GM21360 (cell line): ENCODE measurements at regions not wholly inside any gene's neighbourhood (a gene's known extent, or its start where the extent isn't known, plus 50 kb on each side); places are given as distances from the start of the nearest gene placed in this dataset.
"Not testable (repeated sequence)": the region's sequence is repeated elsewhere in the genome, so short reads cannot be mapped to it uniquely, and the experiment has no call there.

Experiments used
- ATAC-seq: cut with Tn5 transposase; IDR thresholded peaks from one replicate; pipeline ENCODE4 v1.9.1; 2021; ENCODE audit warnings: mild to moderate bottlenecking, moderate library complexity; ENCODE audit not compliant: unreplicated experiment

GRCh38 chr3:182323126-182323700 lies 470.1 kb upstream of the ATP11B start:
- ATAC-seq = no peak

- ATAC-seq = no peak
These were observed 469.4 kb upstream of the ATP11B start for GRCh38 chr3:182323898-182324297.

- peak; percentile 71 for ATAC-seq
These were observed 467.9 kb upstream of the ATP11B start for GRCh38 chr3:182325213-182325950.

GRCh38 chr3:182327196-182327681 lies 466.1 kb upstream of the ATP11B start:
- no peak for ATAC-seq

- ATAC-seq = peak; percentile 80
These were observed 462.7 kb upstream of the ATP11B start for GRCh38 chr3:182330646-182331045.

GRCh38 chr3:182331341-182331740 lies 462.0 kb upstream of the ATP11B start:
- ATAC-seq = no peak

- ATAC-seq = no peak
These were observed 451.1 kb upstream of the ATP11B start for GRCh38 chr3:182342252-182342651.

- not testable (repeated sequence) for ATAC-seq
These were observed 449.3 kb upstream of the ATP11B start for GRCh38 chr3:182344026-182344425.

GRCh38 chr3:182349051-182349450 lies 444.3 kb upstream of the ATP11B start:
- no peak for ATAC-seq

- ATAC-seq = no peak
These were observed 443.3 kb upstream of the ATP11B start for GRCh38 chr3:182349951-182350517.

GRCh38 chr3:182357928-182358327 lies 435.4 kb upstream of the ATP11B start:
- ATAC-seq = no peak

GRCh38 chr3:182364323-182364722 lies 429.0 kb upstream of the ATP11B start:
- no peak for ATAC-seq

GRCh38 chr3:182364723-182365650 lies 428.3 kb upstream of the ATP11B start:
- ATAC-seq = no peak

- ATAC-seq = no peak
These were observed 426.6 kb upstream of the ATP11B start for GRCh38 chr3:182366746-182367145.

- no peak for ATAC-seq
These were observed 423.4 kb upstream of the ATP11B start for GRCh38 chr3:182369861-182370260.

- ATAC-seq = no peak
These were observed 422.4 kb upstream of the ATP11B start for GRCh38 chr3:182370949-182371348.

- no peak for ATAC-seq
These were observed 417.4 kb upstream of the ATP11B start for GRCh38 chr3:182375916-182376315.

GRCh38 chr3:182382112-182382857 lies 411.0 kb upstream of the ATP11B start:
- ATAC-seq = no peak

GRCh38 chr3:182384221-182384620 lies 409.1 kb upstream of the ATP11B start:
- no peak for ATAC-seq

- no peak for ATAC-seq
These were observed 407.9 kb upstream of the ATP11B start for GRCh38 chr3:182385356-182385755.
